HEK293 (cell line): ENCODE measurements at regions not wholly inside any gene's neighbourhood (a gene's known extent, or its start where the extent isn't known, plus 50 kb on each side); places are given as distances from the start of the nearest gene placed in this dataset.

Experiments used
- CTCF ChIA-PET: fragments of 350-600 bp; formaldehyde crosslinking; extraction: SDS; loops from one replicate; lab custom pipeline; 2021; ENCODE audit warnings: antibody characterized with exemption; lab: Yijun Ruan, JAX
- POLR2A ChIA-PET: fragments of 300-600 bp; formaldehyde crosslinking; extraction: SDS; loops from one replicate; lab custom pipeline; 2020; ENCODE audit warnings: antibody characterized with exemption, inconsistent platforms; lab: Yijun Ruan, JAX
- H3K27ac ChIP-seq: fragments of 200-500 bp; sonication (Bioruptor generic); 2 replicates; pipeline ENCODE4 v1.5.1; 2014; ENCODE audit warnings: low read depth, low read length, control low read depth, inconsistent platforms; ENCODE audit errors: extremely low read depth
- H3K36me3 ChIP-seq, 2 experiments: fragments of 200-500 bp in 1 of 2; sonication (Bioruptor generic) in 1 of 2; 1 replicate in 1 of 2; 2 replicates in 1 of 2; pipeline ENCODE4 v1.5.1; 2014 to 2017; ENCODE audit warnings: inconsistent platforms in 2 of 2, low read length in 2 of 2; ENCODE audit not compliant: control insufficient read depth in 2 of 2, insufficient read depth in 1 of 2
- H3K4me1 ChIP-seq: fragments of 200-500 bp; sonication (Bioruptor generic); 2 replicates; pipeline ENCODE4 v1.5.1; 2014; ENCODE audit warnings: mild to moderate bottlenecking, low read length, inconsistent platforms; ENCODE audit not compliant: control insufficient read depth, insufficient read depth
- H3K4me3 ChIP-seq: 2 replicates; pipeline ENCODE4 v1.5.1; 2011; ENCODE audit warnings: low read depth, mild to moderate bottlenecking, control low read depth, low read length, moderate library complexity
- H3K9me3 ChIP-seq: fragments of 200-500 bp; sonication (Bioruptor generic); 2 replicates; pipeline ENCODE4 v1.5.1; 2014; ENCODE audit warnings: low read depth, low read length, inconsistent platforms; ENCODE audit not compliant: control insufficient read depth, insufficient read depth
- CTCF ChIP-seq: fragments of 450-650 bp; formaldehyde crosslinking; IDR thresholded peaks from 2 replicates; pipeline ENCODE4 v1.5.1; 2016; ENCODE audit warnings: missing biosample characterization, missing genetic modification characterization
- GLI4 ChIP-seq: fragments of 450-650 bp; formaldehyde crosslinking; IDR thresholded peaks from 2 replicates; pipeline ENCODE4 v1.5.1; 2016; ENCODE audit warnings: missing biosample characterization, missing genetic modification characterization
- PRDM10 ChIP-seq: fragments of 450-650 bp; formaldehyde crosslinking; IDR thresholded peaks from 2 replicates; pipeline ENCODE4 v1.5.1; 2016; ENCODE audit warnings: missing biosample characterization, missing genetic modification characterization
- RBAK ChIP-seq: fragments of 450-650 bp; formaldehyde crosslinking; IDR thresholded peaks from 2 replicates; pipeline ENCODE4 v1.5.1; 2016; ENCODE audit warnings: missing biosample characterization, missing genetic modification characterization
- SP2 ChIP-seq: fragments of 450-650 bp; formaldehyde crosslinking; IDR thresholded peaks from 2 replicates; pipeline ENCODE4 v1.5.1; 2016; ENCODE audit warnings: missing biosample characterization, missing genetic modification characterization
- SP3 ChIP-seq: fragments of 450-650 bp; formaldehyde crosslinking; IDR thresholded peaks from 2 replicates; pipeline ENCODE4 v1.5.1; 2016; ENCODE audit warnings: missing biosample characterization, missing genetic modification characterization
- TCF7L2 ChIP-seq: IDR thresholded peaks from 2 replicates; pipeline ENCODE4 v1.6.1; 2011; ENCODE audit warnings: low read depth, mild to moderate bottlenecking, inconsistent platforms, low read length, moderate library complexity, borderline replicate concordance
- TSHZ1 ChIP-seq: fragments of 450-650 bp; formaldehyde crosslinking; IDR thresholded peaks from 2 replicates; pipeline ENCODE4 v1.5.1; 2016; ENCODE audit warnings: missing biosample characterization, missing genetic modification characterization, borderline replicate concordance
- ZBTB11 ChIP-seq: fragments of 450-650 bp; formaldehyde crosslinking; conservative IDR thresholded peaks from 2 replicates; pipeline ENCODE4 v1.5.1; 2016; ENCODE audit warnings: low read depth, missing biosample characterization, missing genetic modification characterization
- ZBTB8A ChIP-seq: fragments of 450-650 bp; formaldehyde crosslinking; IDR thresholded peaks from 2 replicates; pipeline ENCODE4 v1.5.1; 2016; ENCODE audit warnings: missing biosample characterization, missing genetic modification characterization
- ZNF132 ChIP-seq: fragments of 450-650 bp; formaldehyde crosslinking; IDR thresholded peaks from 2 replicates; pipeline ENCODE4 v1.5.1; 2017; ENCODE audit warnings: missing biosample characterization, missing genetic modification characterization, borderline replicate concordance
- ZNF274 ChIP-seq, 2 experiments: fragments of 200-500 bp in 1 of 2; fragments of 450-650 bp in 1 of 2; sonication (Bioruptor generic) in 1 of 2; formaldehyde crosslinking in 1 of 2; IDR thresholded peaks; 2 replicates each; pipeline versions ENCODE4 v1.5.1 to v1.6.1; 2014 to 2016; ENCODE audit warnings: borderline replicate concordance in 1 of 2, inconsistent platforms in 1 of 2, low read length in 1 of 2, missing biosample characterization in 1 of 2, missing genetic modification characterization in 1 of 2
- ZNF366 ChIP-seq: fragments of 450-650 bp; formaldehyde crosslinking; conservative IDR thresholded peaks from 2 replicates; pipeline ENCODE4 v1.5.1; 2016; ENCODE audit warnings: missing biosample characterization, missing genetic modification characterization
- ZNF394 ChIP-seq: fragments of 450-650 bp; formaldehyde crosslinking; IDR thresholded peaks from 2 replicates; pipeline ENCODE4 v1.5.1; 2016; ENCODE audit warnings: missing biosample characterization, missing genetic modification characterization, mild to moderate bottlenecking, moderate library complexity, borderline replicate concordance
- ZNF544 ChIP-seq: fragments of 450-650 bp; formaldehyde crosslinking; IDR thresholded peaks from 2 replicates; pipeline ENCODE4 v1.5.0; 2017; ENCODE audit warnings: missing biosample characterization, missing genetic modification characterization
- ZNF585B ChIP-seq: fragments of 450-650 bp; formaldehyde crosslinking; IDR thresholded peaks from 2 replicates; pipeline ENCODE4 v1.5.1; 2016; ENCODE audit warnings: missing biosample characterization, missing genetic modification characterization
- ZNF624 ChIP-seq: fragments of 450-650 bp; formaldehyde crosslinking; IDR thresholded peaks from 2 replicates; pipeline ENCODE4 v1.5.1; 2017; ENCODE audit warnings: missing biosample characterization, missing genetic modification characterization
- ZNF670 ChIP-seq: fragments of 450-650 bp; formaldehyde crosslinking; IDR thresholded peaks from 2 replicates; pipeline ENCODE4 v1.5.1; 2016; ENCODE audit warnings: missing biosample characterization, missing genetic modification characterization, low read depth
- ZSCAN16 ChIP-seq: fragments of 450-650 bp; formaldehyde crosslinking; IDR thresholded peaks from 2 replicates; pipeline ENCODE4 v1.5.1; 2016; ENCODE audit warnings: missing biosample characterization, missing genetic modification characterization

- TF ChIP-seq ZBTB8A (tag by site-specific recombination) = no peak
- TF ChIP-seq CTCF = no peak
- TF ChIP-seq GLI4 (tag by site-specific recombination) = no peak
- TF ChIP-seq SP2 (tag by site-specific recombination) = no peak
- no peak for TF ChIP-seq ZNF670 (tag by site-specific recombination)
- TF ChIP-seq ZNF132 (tag by site-specific recombination) = no peak
- TF ChIP-seq ZBTB11 = no peak
- TF ChIP-seq TSHZ1 (tag by site-specific recombination) = no peak
- no peak for TF ChIP-seq ZNF585B (tag by site-specific recombination)
- TF ChIP-seq, all 188 proteins: peak for 0
Measured at GRCh38 chr13:51019026-51019425, 92.0 kb downstream of the C13orf42 start (continued).

- H3K36me3 ChIP-seq = no peaks in the 10 kb centered on the region
- TF ChIP-seq TCF7L2 = no peak
- no peak for TF ChIP-seq ZNF544 (tag by site-specific recombination)
- no peak for TF ChIP-seq SP3 (tag by site-specific recombination)
- no peak for TF ChIP-seq ZNF624 (tag by site-specific recombination)
- TF ChIP-seq PRDM10 = no peak
- no peak for TF ChIP-seq ZSCAN16 (tag by site-specific recombination)
- no peak for TF ChIP-seq ZNF274 (IDR thresholded peaks at IDR 0.05; ENCODE audit: low read length)
- TF ChIP-seq ZNF274 (tag by site-specific recombination; IDR thresholded peaks at IDR 0.05; ENCODE audit: borderline replicate concordance) = no peak
- TF ChIP-seq ZNF366 = no peak
- TF ChIP-seq RBAK (tag by site-specific recombination) = no peak
- no peak for TF ChIP-seq ZNF394
- no peak for TF ChIP-seq ZBTB11
Measured at GRCh38 chr13:51017516-51017915, 93.6 kb downstream of the C13orf42 start.

More at GRCh38 chr13:51017516-51017915, 93.6 kb downstream of the C13orf42 start:
- ChIA-PET CTCF (no interaction called here), POLR2A (no interaction called here)
- H3K4me1 ChIP-seq = no peaks in the 10 kb centered on the region
- H3K4me3 ChIP-seq = no peak overlapping the region
- no peak overlapping the region for H3K27ac ChIP-seq
- H3K9me3 ChIP-seq = no peaks in the 10 kb centered on the region; the same call in 1 of the 2 replicates
